HEK293T (cell line): ENCODE measurements at regions not wholly inside any gene's neighbourhood (a gene's known extent, or its start where the extent isn't known, plus 50 kb on each side); places are given as distances from the start of the nearest gene placed in this dataset.

Source experiments
- CTCF ChIA-PET: fragments of 350-600 bp; formaldehyde crosslinking; extraction: SDS; loops from one replicate; lab custom pipeline; 2021; ENCODE audit warnings: antibody characterized with exemption, inconsistent platforms; lab: Yijun Ruan, JAX
- POLR2A ChIA-PET: fragments of 350-600 bp; formaldehyde crosslinking; extraction: SDS; loops from one replicate; lab custom pipeline; 2020; ENCODE audit warnings: antibody characterized with exemption, inconsistent platforms; lab: Yijun Ruan, JAX
- DNase-seq: peaks from one replicate; pipeline ENCODE4 v3.0.0; 2012; ENCODE audit warnings: mixed read lengths; ENCODE audit errors: extremely low spot score
- ARNT ChIP-seq: fragments of 450-650 bp; IDR thresholded peaks from 2 replicates; pipeline ENCODE4 v1.6.1; 2017; ENCODE audit warnings: mild to moderate bottlenecking
- BHLHE40 ChIP-seq: fragments of 450-650 bp; IDR thresholded peaks from 2 replicates; pipeline ENCODE4 v1.6.1; 2016; ENCODE audit warnings: mild to moderate bottlenecking, moderate library complexity, borderline replicate concordance
- CTBP1 ChIP-seq: fragments of 450-650 bp; IDR thresholded peaks from 2 replicates; pipeline ENCODE4 v1.6.1; 2016; ENCODE audit warnings: borderline replicate concordance
- ELF4 ChIP-seq: fragments of 450-650 bp; IDR thresholded peaks from 2 replicates; pipeline ENCODE4 v1.6.1; 2017; ENCODE audit warnings: antibody characterized with exemption
- FOXA1 ChIP-seq: fragments of 450-650 bp; IDR thresholded peaks from 2 replicates; pipeline ENCODE4 v1.6.1; 2016; ENCODE audit warnings: mild to moderate bottlenecking
- FOXK2 ChIP-seq: fragments of 450-650 bp; IDR thresholded peaks from 2 replicates; pipeline ENCODE4 v1.6.1; 2016; ENCODE audit warnings: mild to moderate bottlenecking
- FOXM1 ChIP-seq: fragments of 450-650 bp; IDR thresholded peaks from 2 replicates; pipeline ENCODE4 v1.6.1; 2017; ENCODE audit warnings: mild to moderate bottlenecking, borderline replicate concordance
- HDGF ChIP-seq: fragments of 450-650 bp; IDR thresholded peaks from 2 replicates; pipeline ENCODE4 v1.6.1; 2017; ENCODE audit warnings: antibody characterized with exemption, borderline replicate concordance
- L3MBTL2 ChIP-seq: fragments of 450-650 bp; conservative IDR thresholded peaks from 2 replicates; pipeline ENCODE4 v1.6.1; 2016; ENCODE audit warnings: mild to moderate bottlenecking
- LEF1 ChIP-seq: fragments of 450-650 bp; IDR thresholded peaks from 2 replicates; pipeline ENCODE4 v1.6.1; 2017; ENCODE audit warnings: mild to moderate bottlenecking, borderline replicate concordance
- NFRKB ChIP-seq: fragments of 450-650 bp; IDR thresholded peaks from 2 replicates; pipeline ENCODE4 v1.6.1; 2016; ENCODE audit warnings: mild to moderate bottlenecking, moderate library complexity
- PKNOX1 ChIP-seq: fragments of 450-650 bp; IDR thresholded peaks from 2 replicates; pipeline ENCODE4 v1.6.1; 2016
- SP1 ChIP-seq: fragments of 450-650 bp; IDR thresholded peaks from 2 replicates; pipeline ENCODE4 v1.6.1; 2017
- SUZ12 ChIP-seq: fragments of 450-650 bp; IDR thresholded peaks from 2 replicates; pipeline ENCODE4 v1.6.1; 2016; ENCODE audit warnings: mild to moderate bottlenecking
- TARDBP ChIP-seq: fragments of 450-650 bp; IDR thresholded peaks from 2 replicates; pipeline ENCODE4 v1.6.1; 2016
- ZNF384 ChIP-seq: fragments of 450-650 bp; IDR thresholded peaks from 2 replicates; pipeline ENCODE4 v1.6.1; 2016

GRCh38 chr7:121449735-121450240 is 53.7 kb upstream of the FAM3C start:
- no peak for DNase-seq
- ChIA-PET CTCF (no interaction called here), POLR2A (no interaction called here)
- no peak for TF ChIP-seq BHLHE40

- no peak for DNase-seq
- POLR2A ChIA-PET, result no interaction called here
- CTCF ChIA-PET, result no interaction called here
- TF ChIP-seq TARDBP (no peak), ZNF384 (no peak), NFRKB (no peak), HDGF (no peak), FOXA1 (no peak), FOXK2 (no peak), LEF1 (no peak), FOXM1 (no peak), SP1 (no peak), L3MBTL2 (no peak), BHLHE40 (no peak), ELF4 (no peak), SUZ12 (no peak), CTBP1 (no peak), PKNOX1 (no peak), ARNT (no peak)
Measured at GRCh38 chr7:121449329-121449728, 53.2 kb upstream of the FAM3C start.

DNA sequence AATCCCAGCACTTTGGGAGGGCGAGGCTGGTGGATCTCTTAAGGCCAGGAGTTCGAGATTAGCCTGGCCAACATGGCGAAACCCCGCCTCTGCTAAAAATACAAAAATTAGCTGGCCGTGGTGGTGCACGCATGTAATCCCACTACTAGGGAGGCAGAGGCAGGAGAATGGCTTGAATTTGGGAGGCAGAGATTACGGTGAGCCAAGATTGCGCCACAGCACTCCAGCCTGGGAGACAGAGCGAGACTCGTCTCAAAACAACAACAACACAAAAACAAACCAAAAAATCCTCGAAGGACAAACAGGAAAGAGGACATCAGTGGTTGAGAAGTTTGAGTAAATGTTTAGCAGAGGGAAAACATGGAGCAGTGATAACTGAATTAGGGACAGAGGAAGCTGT is 52.3 kb upstream of the FAM3C start:
- ChIA-PET POLR2A (no interaction called here), CTCF (no interaction called here)
- no peak for TF ChIP-seq ARNT
- no peak for TF ChIP-seq SP1
- TF ChIP-seq FOXM1, result no peak
- no peak for TF ChIP-seq SUZ12
- TF ChIP-seq CTBP1, result no peak
- no peak for TF ChIP-seq NFRKB
- no peak for TF ChIP-seq LEF1
- no peak for TF ChIP-seq FOXK2
- no peak for TF ChIP-seq TARDBP
- no peak for TF ChIP-seq ZNF384
- no peak for TF ChIP-seq BHLHE40
- DNase-seq, result no peak

GRCh38 chr7:121447911-121448300 is 51.8 kb upstream of the FAM3C start:
- POLR2A ChIA-PET, result no interaction called here
- no peak for TF ChIP-seq PKNOX1
- TF ChIP-seq FOXA1, result no peak
- TF ChIP-seq ARNT, result no peak
- no peak for TF ChIP-seq BHLHE40
- no peak for TF ChIP-seq SP1
- TF ChIP-seq FOXK2, result no peak
- no peak for DNase-seq
- CTCF ChIA-PET, result no interaction called here

DNA sequence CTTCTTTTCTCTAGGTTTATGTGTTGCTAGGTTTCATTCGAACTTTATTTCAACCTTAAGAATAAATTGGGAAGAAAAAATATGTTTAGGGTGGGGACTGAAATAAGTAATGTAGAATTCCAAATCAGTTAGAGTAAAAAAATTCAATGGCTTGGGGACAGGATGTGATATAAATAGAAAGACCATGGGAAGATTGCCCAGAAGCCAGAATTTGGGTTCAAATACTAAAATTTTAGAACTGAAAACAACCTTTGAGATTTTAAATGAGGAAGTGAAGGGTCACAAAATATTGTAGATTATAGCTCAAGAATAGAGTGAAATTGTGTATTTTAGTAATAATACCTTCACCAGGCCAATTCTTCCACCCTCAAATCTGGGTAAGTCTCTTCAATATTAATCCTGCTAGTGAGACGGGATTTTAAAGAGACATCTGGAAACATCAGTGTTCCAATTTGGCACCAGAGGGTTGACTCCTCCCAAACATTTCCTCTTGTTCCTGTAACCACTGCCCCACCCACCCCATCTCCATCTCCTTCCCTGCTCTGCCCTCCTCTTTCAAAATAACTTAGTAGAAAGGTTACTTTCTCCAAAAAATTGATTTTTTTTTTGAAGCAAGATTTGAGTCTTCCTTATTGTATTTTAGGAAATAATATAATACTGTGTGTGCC is 51.3 kb upstream of the FAM3C start:
- POLR2A ChIA-PET, result no interaction called here
- TF ChIP-seq TARDBP (no peak), SP1 (no peak), L3MBTL2 (no peak), ZNF384 (no peak), NFRKB (no peak), FOXM1 (no peak), CTBP1 (no peak), SUZ12 (no peak), FOXA1 (no peak), ELF4 (no peak), HDGF (no peak), ARNT (no peak)
- CTCF ChIA-PET, result no interaction called here
- no peak for DNase-seq

GRCh38 chr7:121446526-121446925 is 50.4 kb upstream of the FAM3C start:
- TF ChIP-seq L3MBTL2 (no peak), ELF4 (no peak), PKNOX1 (no peak), FOXM1 (no peak), FOXA1 (no peak)
- no peak for DNase-seq
- ChIA-PET CTCF (no interaction called here), POLR2A (no interaction called here)
